NOMO-1 treated with DMSO at 0.1 percent for 48 hours (cell line): ENCODE measurements at regions not wholly inside any gene's neighbourhood (a gene's known extent, or its start where the extent isn't known, plus 50 kb on each side); places are given as distances from the start of the nearest gene placed in this dataset.

Experiments
- DNase-seq: peaks from one replicate; lab custom pipeline; 2025; ENCODE audit not compliant: unreplicated experiment; lab: John Stamatoyannopoulos, UW

DNA sequence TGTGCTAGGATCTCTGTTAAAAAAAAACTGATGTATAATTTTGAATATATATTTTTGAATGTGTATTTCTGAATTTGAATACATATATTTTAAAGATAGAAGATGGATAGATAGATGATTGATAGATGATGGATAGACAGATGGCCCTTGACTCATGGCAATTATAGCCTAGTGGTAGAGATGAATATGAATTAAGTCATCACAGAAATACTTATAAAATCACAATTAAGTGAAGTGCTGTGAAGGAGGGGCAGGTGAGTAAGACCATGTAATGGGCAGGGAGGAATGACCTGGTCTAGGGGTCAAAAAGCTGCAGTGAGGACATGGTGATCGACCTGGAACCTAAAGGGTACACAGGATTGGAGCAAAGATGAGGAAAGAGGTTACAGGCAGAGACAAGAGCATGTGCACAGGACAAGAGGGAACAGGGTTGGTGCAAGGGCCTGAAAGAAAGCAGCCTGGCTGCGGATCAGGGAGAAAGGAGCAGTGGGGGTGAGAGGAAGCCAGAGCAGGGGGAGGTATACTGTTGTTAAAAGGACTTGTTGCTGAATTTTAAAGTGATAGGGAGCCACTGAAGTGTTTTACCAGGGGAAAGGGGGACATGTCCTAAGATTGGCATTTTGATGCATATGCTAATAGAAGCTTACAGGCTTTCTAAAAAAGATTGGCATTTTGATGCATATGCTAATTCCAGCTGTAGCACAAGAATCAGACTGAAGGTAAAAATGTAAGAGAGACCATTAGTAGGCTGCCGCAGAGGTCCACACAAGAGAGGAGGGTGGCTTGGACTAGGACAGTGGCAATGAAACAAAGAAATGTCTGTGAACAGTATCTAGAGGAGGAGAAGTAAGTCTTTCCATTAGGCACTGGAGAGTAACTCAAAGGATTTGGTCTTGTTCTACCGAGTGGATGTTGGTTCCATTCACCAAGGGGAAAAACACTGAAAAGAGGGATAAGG, 527.8 kb downstream of the AGTPBP1 start:
- DNase-seq: no peak

DNA sequence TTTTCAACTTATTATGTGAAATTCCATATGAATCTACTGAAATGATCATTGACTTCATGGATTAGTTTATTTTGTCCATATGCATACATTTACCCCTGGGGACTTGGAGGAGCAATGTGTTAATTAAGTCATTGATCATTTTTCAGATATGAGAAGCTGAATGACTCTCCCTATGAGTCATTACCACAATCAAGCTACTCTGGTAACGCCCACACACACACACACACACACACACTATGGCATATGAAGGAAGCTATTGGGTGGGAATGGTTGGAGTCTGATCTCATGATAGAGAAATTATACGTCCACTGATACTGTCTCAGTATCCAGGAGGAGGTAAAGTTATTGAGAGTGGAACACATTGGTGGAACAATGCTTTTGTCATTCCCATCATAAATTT, 528.9 kb downstream of the AGTPBP1 start:
- no peak for DNase-seq

DNA sequence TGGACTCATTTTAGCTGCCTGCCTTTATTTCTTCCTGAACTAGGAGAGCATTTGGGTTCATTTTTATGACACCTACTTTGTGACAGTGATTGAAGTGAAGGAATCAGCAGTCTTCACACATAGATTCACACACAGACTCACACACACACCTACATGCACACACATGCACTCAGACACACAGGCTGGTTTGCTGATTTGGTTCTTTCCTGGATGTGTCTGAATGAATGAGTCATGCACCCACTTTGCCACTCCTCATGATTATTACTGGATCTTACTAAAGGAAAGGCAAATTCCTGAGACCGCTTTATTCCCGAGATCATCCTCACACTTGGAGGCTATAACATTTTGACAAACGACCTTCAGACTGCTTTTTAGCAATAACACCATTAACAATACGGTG, 529.5 kb downstream of the AGTPBP1 start:
- DNase-seq: no peak

DNA sequence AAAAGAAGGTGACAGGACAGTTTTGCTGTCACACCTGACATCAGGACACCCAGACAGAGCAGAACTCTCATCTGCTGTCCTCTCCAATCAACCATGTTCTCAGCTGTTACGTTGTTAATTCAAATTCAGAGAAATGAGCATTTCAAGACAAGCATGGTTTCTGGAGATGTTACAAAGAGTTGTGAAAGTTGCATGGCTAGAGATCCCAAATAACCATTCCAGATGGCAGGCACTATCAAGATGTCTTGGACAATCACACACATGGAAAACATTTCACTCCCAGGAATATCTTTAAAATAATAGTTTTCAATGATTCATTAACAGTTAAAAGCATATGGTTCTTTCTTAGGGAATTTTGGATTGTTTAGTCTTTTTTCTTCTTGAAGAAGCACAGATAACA, 533.1 kb downstream of the AGTPBP1 start:
- no peak for DNase-seq

DNA sequence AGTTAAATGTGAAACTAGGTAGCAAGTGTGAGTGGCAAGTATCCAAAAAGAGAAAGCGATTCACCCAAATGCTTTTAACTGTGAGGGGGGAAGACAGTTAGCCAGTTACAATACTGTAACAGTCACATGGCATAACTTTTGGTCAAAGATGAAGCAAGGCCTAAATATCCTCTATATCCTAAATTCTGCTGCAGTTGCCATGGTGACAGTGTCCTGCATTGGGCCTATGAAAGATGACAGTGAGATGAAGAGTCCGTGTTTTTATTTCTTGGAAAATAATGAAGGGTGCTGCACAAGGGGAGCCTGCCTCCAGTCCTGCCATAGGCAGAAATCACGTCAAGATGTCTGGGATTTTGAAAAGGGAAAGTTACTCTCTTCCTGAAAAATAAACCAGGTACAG, 534.6 kb downstream of the NTRK2 start:
- no peak for DNase-seq

DNA sequence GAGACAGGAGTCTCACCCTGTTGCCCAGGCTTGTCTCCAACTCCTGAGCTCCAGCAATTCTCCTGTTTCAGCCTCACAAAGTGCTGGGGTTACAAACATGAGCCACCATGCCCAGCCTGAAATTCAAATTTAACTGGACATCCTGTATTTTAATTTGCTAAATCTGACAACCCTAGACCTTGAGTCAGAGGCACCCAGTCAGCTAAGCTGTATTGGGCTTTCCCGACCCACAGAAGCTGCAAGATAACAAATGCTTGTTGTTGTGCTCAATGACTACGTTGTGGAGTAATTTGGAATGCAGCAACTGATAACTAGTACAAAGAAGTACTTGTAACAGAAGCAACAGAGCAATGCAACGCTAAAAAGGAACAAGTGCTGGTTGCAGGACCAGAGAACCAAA, 533.1 kb downstream of the NTRK2 start:
- no peak for DNase-seq

DNA sequence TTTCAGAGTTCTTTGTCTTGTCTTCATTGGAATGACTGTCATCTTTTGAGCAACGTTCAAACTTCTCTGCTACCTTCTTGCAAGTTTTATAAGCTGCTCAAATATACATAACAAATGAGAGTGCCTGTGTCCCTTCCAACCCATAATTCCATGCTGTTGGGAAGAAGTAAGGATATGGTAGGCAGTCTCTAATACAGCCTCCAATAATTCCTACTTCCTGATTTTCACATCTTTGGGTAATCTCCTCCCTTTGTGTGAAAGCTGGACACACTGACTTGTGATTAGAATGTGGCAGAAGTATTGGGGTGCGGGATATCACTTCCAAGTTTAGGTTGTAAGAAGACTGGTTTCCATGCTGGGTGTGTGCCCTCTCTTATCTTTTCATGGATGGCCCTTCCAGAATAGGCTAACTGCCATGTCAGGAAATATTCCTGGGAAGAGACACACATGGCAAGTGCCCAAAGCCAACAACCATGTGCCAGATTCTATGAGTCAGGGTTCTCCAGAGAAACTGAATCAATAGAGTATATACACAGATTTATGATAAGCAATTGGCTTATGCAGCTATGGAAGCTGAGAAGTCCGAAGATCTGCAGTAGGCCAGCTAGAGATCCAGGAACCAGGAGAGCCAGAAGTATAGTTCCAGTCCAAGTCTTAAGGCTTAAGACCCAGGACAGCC, 531.3 kb downstream of the NTRK2 start:
- DNase-seq: no peak

DNA sequence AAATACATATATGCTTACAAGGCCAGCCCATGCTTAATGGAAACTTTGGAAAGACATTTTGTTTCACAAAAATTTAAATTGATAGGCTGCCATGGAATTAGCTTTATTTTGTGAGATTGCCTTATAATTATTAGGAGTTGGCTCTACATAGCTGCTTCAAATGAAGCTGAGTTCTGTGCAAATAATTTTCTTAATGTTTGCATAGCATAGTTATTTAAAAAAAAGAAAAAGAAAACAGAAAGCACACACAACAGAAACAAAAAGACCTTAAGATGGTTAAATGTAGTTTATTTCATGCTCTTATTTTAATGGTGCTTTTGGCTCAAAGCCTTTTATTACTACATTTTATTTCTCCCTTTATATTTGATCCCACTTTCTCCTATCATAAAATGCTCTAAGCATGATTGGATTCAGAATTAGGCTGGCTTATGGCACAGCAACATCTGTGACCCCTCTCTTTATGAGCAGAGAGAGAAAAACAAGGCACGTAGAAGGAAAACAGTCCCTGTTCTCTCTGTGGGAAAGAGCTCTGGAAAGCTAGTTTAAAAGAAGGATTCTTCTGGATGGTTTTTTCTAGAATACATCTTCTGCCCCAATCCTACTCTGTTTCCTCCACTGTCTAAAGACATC, 530.5 kb downstream of the NTRK2 start:
- DNase-seq: no peak

DNA sequence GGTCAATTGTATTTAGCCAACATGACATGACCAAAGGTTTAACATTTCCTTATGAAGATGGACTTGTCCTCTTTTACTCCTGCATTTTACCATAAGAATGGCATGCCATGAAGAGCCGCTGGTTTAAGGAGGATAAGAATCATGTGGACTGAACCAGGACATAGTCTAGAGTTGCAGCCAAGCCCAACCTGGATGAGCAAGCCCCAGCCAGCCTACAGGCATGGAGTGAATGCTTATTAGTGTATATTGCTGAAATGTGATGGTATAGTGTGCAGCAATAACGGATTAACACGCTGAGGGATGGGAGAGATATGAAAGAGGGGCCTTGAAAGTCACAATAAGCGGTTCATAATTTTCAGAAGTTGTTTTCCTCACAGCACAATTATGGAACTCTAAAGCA, 523.2 kb downstream of the NTRK2 start:
- DNase-seq: no peak

DNA sequence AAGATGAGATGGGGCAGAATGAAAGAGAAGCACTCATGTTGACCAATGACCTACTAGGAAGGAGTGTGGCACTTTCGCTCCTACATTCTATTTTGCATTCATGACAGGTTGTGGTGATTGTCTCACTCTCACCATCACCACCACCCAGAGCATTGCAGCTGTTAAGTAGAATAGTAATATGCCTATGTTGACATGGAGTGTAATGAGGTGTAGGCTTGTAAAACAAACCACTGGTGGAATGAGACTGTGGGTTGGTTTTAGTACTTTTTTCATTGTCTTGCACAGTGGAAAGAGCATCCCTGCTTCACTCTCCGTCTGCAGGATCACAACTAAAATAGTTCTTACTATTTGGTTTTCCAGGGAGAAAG, 516.7 kb downstream of the NTRK2 start:
- DNase-seq: no peak

DNA sequence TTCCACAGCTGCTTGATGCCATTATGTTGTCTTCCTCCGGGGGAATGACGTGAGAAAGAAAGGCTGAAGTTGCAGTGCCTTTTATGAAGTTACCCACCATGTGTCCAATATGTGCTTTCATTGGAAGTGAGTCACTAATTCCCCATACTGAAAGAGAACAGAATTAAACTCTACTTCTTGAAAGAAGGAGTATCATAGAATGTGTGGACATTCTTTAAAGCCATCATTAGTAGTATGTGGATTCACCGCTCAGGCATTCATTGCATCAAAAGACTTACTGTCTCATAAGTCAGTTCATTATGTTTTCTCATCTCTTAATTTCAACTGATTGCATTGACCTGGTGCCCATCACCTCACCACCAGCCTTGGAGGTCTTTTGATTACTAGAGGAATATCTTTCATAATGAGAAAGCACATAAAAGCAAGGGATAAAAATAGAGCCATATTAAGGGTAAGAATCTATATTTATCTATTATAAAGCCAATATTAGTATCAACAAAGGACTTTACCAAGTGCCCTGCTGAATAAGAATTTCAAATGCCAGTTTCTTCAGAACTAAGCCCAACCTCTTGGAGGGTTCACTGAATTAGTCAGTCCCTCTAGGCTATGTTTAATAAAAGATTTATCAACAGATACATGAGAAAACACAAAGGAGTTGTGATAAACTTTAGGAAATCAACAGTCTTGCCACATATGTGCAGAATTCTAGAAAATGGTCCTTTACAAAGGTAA, 516.1 kb downstream of the NTRK2 start:
- DNase-seq: no peak

DNA sequence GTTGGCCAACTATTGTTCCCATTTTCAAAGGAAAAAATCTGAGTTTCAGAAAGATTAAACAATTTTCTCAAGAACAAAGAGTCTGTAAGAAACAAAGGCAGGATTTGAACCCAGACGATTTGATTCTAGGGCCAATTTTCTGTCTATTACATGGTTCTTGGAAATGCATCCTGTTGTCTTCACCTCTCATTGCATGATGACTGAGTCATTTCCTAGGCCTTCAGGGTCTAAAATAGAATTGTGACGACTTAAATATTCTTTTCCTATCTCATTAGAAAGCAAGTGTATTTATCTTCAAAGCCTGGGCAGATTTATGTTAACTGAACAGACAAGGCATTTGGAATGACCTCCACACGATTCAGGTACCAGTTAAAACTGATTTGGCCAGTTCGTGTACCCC, 512.9 kb downstream of the NTRK2 start:
- DNase-seq: no peak

DNA sequence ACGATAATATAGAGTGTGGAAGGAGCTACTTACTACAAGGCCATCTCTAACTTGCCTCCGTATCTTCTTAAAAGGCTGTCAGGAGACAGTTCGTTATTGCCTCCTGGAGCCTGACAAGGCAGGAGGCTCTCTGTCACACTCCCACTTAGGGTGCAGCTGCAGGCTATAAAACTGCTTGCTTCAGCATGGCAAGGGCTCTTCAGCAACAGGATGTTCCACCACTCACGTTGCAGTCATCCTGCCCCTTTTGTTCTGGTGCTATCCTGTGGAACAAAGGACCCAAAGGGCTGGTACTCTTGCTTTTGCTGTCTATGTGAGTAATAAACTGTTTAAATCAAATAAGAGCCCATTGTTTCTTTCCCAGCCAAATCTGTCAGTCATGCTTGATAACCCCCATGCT, 508.9 kb downstream of the NTRK2 start:
- no peak for DNase-seq

DNA sequence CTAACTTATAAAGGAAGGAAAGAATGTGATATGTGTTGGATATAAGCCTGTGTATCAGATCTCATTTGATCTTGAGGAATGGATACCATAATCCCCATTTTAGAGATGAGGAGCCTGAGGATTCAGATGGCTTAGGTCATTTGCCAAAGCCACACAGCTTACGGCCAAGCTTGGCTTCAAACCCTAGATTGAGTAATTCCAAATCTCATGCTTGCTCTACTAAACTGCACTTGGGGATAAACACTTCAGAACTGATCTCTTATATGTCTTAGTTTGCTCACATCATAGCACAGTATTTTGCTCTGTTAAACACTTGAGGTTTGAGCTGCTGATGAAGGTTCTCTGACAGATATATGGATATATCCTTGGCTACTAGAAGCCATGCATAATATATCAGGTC, 504.4 kb downstream of the NTRK2 start:
- no peak for DNase-seq

DNA sequence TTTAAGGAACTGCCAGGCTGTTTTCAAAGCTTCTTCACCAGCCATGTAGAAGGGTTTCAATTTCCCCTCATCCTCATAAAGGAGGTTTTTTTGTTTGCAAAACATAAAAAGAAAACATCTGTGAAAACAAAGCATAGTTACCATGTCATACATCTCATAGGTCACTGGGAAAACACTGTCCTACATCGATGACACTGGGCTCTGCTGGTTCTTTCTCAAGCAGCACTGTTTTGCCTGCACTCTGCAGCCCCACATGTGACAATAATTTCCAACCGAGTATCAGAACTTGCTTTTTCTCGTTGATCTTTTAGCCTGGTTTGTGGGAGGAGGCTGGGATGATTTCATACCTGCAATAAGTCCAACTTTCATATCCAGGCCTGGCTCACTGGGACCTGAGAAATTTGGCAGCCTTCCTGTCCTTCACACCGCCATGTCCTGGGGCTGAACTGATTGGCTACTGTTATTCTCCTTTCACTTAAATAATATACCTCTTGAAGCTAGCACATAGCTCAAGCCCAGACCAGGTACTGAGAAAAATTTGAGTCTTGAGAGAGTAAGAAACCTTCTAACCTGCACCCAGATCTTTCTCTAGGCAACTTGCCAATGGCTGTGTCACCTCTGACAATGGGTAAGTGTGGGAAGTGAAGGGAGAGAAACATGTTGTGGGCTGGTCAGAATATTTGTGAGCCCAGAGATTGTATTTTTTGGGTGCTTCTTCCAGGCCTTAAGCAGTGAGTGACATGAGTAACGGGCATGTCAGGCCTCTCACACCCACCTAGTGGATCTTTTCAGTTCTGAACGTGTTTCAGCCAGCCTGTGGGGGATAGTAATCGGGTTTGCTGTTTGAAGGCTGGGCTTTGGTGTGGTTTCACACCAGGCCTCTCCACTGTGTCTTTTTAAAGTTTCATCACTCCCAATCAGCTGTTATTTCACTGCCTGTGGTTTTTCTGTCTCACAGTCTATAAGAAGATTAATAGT, 502.8 kb downstream of the NTRK2 start:
- no peak for DNase-seq

DNA sequence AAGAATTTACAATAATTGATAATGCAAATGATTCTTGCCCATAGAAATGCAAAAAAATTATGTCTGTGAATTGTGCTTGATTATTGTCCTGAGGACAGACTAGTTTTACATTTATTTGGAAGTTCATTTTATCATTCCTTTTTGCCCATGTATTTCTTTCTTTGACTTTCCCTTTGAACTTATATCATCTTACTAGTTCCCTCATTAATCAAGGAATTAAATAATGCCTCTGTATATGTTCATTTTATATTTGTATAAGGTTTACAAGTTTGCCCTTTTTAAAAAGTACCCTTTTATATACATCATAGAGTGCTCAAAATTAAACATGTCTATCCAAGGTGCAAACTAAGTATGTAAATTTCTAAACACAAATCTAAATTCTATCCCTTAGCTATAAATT, 501.6 kb downstream of the NTRK2 start:
- DNase-seq: no peak

DNA sequence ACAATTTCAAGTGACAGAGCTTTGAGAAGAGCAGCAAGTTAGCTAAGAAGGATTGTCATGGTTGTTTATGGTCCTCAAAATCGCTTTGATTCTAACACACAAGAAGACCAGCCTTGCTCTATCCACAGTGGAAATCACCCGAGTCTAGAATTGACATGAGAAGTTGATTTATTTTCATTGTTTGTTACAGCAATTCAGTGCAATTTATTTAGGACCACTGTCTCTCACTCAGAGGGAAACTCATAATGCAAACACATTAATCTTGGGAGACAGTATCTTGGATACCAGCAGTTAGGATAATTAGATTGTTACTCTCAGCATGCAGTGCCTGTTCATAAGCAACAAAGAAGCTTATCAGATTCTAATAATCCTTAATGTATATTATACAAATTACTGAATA, 498.9 kb downstream of the NTRK2 start:
- no peak for DNase-seq

DNA sequence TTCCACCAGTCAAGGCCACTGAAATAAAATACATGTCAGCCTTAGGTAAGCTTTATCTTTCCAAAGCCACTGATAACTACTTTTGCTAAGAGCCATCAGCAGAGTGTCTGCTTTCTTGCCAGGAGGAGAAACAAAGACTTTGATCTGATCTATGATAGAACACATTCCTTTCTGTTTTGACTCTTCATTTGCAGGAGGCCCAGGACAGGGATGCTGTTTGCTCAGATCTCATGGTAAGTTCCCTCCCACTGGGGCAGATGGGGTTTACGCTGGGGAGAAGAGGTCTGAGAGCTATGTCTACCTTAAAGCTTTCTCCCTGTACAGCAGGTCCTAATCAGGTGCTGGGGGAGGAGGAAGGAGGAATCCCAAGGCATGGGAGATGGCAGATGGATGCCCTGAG, 497.6 kb downstream of the NTRK2 start:
- no peak for DNase-seq

DNA sequence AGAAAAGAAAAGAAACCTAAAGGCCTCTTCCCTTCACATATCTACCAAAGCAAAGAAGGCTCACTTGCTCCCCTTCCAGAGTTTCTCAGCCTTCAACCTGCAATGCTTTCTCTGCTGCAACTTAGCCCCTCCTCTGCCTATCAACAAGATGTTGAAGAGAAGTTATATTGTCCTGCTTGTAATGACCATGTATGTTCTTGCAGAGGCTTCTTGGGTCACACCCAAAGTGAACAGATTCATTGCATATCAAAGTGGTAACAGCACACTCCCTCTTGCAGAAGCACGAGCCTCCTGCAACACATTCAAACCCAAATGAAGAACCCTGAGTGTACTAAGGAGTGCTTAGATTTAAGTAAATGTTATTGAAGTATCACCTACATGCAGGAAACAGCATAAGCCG, 494.3 kb downstream of the NTRK2 start:
- DNase-seq: no peak

DNA sequence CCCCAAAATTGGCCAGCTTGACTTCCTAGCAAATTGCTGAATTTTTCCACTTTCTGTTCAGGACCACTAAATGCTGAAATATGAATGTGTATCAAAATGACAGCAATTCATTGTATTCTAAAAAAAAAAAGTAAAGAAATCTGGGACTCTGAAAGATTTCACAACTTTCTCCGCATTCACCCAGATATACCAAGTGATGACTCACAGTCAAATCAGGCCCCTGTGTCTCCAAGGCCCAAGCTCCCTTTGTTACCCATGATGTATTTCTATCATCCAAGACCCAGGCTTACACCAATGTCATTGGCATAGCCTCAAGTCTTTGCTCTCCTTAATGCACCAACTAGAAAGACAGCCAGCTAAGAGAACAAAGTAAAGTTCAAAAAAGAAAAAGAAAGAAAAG, 493.9 kb downstream of the NTRK2 start:
- DNase-seq: no peak
